Progenitor cell of endocrine pancreas (in vitro differentiated cells): ENCODE measurements at regions not wholly inside any gene's neighbourhood (a gene's known extent, or its start where the extent isn't known, plus 50 kb on each side); places are given as distances from the start of the nearest gene placed in this dataset.
"Not testable (repeated sequence)": the region's sequence is repeated elsewhere in the genome, so short reads cannot be mapped to it uniquely, and the experiment has no call there.

Experiments
- DNase-seq: peaks from one replicate; pipeline ENCODE4 v3.0.0; 2021; ENCODE audit warnings: low spot score; ENCODE audit not compliant: unreplicated experiment
- H3K27ac Mint-ChIP-seq: 2 replicates; pipeline ENCODE4 v1.8.0; 2021; ENCODE audit warnings: mild to moderate bottlenecking, moderate library complexity, mixed read lengths
- H3K27me3 Mint-ChIP-seq: 2 replicates; pipeline ENCODE4 v1.8.0; 2021; ENCODE audit warnings: mixed read lengths
- H3K36me3 Mint-ChIP-seq: 2 replicates; pipeline ENCODE4 v1.8.0; 2022; ENCODE audit warnings: mixed read lengths; ENCODE audit not compliant: insufficient read depth
- H3K4me1 Mint-ChIP-seq: 2 replicates; pipeline ENCODE4 v1.8.0; 2021; ENCODE audit warnings: low read depth, mixed read lengths
- H3K4me3 Mint-ChIP-seq: 2 replicates; pipeline ENCODE4 v1.8.0; 2021; ENCODE audit warnings: low read depth, mild to moderate bottlenecking, moderate library complexity, mixed read lengths
- H3K9me3 Mint-ChIP-seq: 2 replicates; pipeline ENCODE4 v1.8.0; 2021; ENCODE audit warnings: low read depth, mixed read lengths
- CTCF ChIP-seq: fragments of 200-600 bp; sonication (generic); IDR thresholded peaks from one replicate; pipeline ENCODE4 v1.5.0; 2021; ENCODE audit warnings: antibody characterized with exemption, mild to moderate bottlenecking; ENCODE audit not compliant: unreplicated experiment

- Mint-ChIP-seq H3K36me3 (peaks cover 3% of the 10 kb centered on the region), H3K4me3 (no peak overlapping the region), H3K9me3 (peaks cover 13% of the 10 kb centered on the region), H3K4me1 (no peaks in the 10 kb centered on the region), H3K27ac (no peak overlapping the region), H3K27me3 (no peaks in the 10 kb centered on the region)
- DNase-seq, result no peak
- TF ChIP-seq CTCF, result no peak
Measured at GRCh38 chr9:78424299-78424698, 127.4 kb downstream of the PSAT1 start.

GRCh38 chr9:78428640-78429039, 131.7 kb downstream of the PSAT1 start:
- peaks cover 20% of the 10 kb centered on the region for H3K9me3 Mint-ChIP-seq
- no peak for TF ChIP-seq CTCF
- H3K36me3 Mint-ChIP-seq, result peaks cover 5% of the 10 kb centered on the region
- no peak for DNase-seq
- H3K27me3 Mint-ChIP-seq, result no peaks in the 10 kb centered on the region
- no peaks in the 10 kb centered on the region for H3K4me1 Mint-ChIP-seq
- no peak overlapping the region for H3K27ac Mint-ChIP-seq
- H3K4me3 Mint-ChIP-seq, result no peak overlapping the region

- Mint-ChIP-seq H3K36me3 (peaks cover 5% of the 10 kb centered on the region), H3K9me3 (peaks cover 20% of the 10 kb centered on the region), H3K4me1 (no peaks in the 10 kb centered on the region), H3K27ac (no peak overlapping the region), H3K4me3 (no peak overlapping the region), H3K27me3 (peaks cover 4% of the 10 kb centered on the region)
- TF ChIP-seq CTCF, result no peak
- DNase-seq, result no peak
Measured at GRCh38 chr9:78430387-78430786, 133.5 kb downstream of the PSAT1 start.

GRCh38 chr9:78431039-78431438, 134.1 kb downstream of the PSAT1 start:
- H3K27me3 Mint-ChIP-seq, H3K36me3 Mint-ChIP-seq, H3K4me3 Mint-ChIP-seq, H3K27ac Mint-ChIP-seq, DNase-seq, H3K4me1 Mint-ChIP-seq: not testable (repeated sequence)
- peaks cover 20% of the 10 kb centered on the region for H3K9me3 Mint-ChIP-seq

- Mint-ChIP-seq H3K9me3 (no peaks in the 10 kb centered on the region), H3K4me1 (peaks cover 9% of the 10 kb centered on the region), H3K4me3 (no peak overlapping the region)
Measured at GRCh38 chr9:78436873-78437272, 139.9 kb downstream of the PSAT1 start.

More at GRCh38 chr9:78436873-78437272, 139.9 kb downstream of the PSAT1 start:
- Mint-ChIP-seq H3K27me3 (peaks cover 50% of the 10 kb centered on the region), H3K36me3 (peaks cover under 1% of the 10 kb centered on the region), H3K27ac (no peak overlapping the region)
- DNase-seq, result no peak
- no peak for TF ChIP-seq CTCF
